Right forelimb (tissue), 1 donor: ENCODE measurements at regions not wholly inside any gene's neighbourhood (a gene's known extent, or its start where the extent isn't known, plus 50 kb on each side); places are given as distances from the start of the nearest gene placed in this dataset.

ENCODE experiments used
- DNase-seq: peaks from one replicate; pipeline ENCODE4 v3.0.0-alpha.2; 2018

DNA sequence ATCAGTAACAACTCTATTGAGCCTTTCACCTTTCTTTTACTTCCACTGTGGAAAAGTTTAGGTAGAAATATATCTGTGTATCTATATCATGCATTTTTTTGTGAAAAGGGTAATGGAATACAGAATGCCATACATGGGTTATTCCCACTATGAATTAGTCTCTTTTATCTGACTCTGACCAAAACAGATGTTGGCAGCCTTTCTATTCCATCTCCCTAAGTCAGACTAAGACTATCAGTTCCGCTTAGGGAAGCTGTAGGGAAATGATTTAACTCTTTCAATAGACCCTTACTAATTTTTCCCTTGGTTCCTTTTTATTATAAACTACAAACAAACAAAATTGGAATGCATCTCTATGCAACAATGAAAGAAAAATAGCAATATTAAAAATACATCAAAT, 92.3 kb upstream of the LEF1 start:
- DNase-seq = no peak

DNA sequence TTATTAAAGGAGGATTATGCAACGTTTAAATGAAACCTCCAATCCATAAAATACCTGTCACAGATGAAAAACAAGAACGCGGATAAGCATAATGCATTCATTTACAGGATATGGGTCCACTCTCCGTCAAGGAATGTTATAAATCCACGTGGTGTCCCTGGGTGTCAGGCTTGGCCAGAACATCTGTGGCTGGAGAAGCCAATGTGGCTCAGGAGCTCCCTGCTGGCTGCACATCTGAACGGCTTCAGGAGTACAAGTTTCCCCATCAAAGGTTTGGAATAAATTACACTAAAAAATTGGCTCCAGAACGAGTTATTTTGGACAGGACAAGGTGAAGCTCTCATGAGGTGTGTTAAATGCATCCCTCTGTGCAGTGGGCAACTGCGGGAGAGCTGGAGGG, 87.8 kb upstream of the LEF1 start:
- no peak for DNase-seq

DNA sequence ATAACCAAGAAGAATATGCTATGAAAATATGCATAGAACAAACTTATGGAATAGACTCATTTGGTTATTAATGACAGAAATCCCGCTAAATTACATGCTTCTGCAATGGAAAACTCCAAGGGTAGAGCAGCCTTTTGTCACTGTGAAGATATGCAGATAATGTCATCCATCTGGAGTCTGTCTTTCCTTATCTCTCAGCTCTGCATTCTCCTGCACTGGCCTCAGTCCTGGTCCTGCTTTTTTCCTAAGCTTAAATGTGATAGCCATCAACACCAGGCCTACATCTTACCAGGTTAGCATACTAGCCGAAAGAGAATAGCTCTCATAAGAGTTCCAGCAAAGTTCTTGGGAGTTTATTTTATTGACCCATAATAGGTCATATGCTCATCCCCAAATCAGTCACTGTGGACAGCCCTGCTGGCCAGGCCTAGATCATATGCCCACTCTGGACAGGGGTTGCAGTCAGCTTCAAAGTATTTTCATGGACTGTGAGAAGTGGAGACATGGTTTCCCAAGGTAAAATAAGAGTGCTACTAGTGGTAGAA, 86.5 kb upstream of the LEF1 start:
- DNase-seq = no peak

DNA sequence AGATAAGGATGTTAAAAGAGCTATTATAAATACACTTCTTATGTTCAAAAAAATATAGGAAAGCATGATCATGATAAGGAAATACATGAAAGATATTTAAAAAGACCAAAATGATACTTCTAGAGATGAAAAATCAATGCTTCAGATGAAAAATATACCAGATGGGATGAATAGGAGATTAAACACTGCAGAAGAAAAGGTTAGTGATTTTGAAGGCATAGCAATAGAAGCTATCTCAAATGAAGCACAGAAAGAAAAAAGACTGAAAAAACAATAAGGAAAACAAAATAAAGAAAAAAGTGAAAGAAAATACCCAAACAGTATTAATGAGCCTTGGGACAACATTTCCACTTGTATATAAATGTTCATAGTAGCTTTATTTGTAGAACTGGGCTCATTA, 80.7 kb upstream of the LEF1 start:
- DNase-seq = no peak

DNA sequence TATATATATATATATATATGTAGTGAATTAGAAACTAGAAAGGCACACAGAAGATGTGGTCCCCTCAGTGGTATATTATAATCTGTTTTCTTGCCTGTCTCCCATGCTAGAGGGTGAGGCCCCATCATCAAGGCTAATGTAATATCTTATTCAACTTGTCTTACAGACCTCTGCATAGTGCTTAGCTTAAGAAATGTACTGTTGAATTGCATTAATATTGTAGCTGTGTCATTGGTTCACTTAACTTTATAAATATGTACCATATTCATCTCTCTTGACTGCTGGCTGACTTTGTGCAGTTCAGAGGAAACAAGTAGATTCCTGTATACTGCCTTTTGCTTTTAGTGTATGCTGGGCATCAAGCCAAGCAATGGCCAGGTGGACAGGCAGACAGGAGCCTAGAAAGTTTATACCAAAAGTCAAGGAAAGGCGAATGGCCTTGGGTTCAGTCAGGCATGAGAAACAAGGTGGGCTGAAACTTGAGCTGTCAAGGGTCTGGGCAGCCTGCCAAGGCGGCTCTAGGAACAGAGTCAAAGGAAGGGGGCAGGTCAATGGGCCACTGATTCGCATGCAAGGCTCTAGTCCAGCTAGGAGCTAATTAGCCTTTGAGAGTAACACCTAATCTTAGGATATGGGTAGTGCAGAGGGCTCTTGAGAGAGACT, 78.8 kb upstream of the LEF1 start:
- DNase-seq = peak; percentile 50

DNA sequence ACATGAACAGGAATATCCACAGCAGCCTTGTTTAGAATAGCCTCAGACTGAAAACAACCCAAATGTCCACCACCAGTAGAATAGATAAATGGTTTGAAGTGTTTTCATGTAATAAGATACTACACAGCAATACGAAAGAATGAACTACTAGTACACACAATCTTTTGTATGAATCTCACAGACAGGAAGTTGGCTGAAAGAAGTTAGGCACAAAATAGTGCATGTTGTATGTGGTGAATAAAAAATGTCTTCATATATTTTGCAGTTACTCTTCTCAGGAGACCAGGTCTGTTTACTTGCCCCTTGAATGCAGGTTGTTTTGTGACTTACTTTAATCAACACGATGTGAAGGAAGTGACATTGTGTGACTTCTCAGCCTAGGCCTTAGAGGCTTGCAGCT, 75.9 kb upstream of the LEF1 start:
- no peak for DNase-seq

DNA sequence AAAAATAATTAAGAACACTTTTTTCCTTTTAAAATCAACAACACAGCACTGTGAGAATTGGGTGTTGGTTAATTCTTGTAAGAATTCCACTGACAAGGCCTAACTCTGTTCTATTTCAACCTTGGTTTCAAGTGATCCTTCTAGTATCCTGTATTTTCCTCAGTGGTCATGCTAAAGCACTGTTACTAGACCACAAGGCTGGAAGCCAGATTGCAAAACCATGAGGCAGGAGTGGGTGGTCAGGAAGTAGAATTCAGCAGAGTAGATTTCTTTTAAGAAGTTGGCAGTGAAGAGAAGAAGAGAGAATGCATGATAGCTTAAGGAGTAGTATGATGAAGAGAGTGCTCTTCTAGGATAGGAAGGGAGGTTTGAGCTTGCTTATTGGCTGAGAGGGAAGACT, 71.6 kb upstream of the LEF1 start:
- no peak for DNase-seq

DNA sequence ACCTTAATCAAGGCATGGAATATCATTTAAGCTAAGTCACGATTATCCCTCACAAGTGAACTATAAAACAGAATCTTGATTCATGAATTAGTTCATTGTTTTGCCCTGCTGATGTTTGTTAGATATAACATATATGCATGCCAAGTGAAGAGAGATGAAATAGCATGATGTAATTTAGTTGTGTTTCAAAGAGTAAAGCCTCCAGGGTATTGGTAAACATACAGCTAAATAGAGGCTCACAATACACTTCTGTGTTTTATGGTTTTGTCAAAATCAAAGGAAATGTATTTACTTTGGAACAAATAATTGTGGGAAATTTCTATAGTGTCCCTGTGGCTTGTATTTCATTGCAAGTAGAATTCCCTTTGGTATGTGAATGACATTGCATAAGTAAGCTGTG, 69.0 kb upstream of the LEF1 start:
- no peak for DNase-seq

DNA sequence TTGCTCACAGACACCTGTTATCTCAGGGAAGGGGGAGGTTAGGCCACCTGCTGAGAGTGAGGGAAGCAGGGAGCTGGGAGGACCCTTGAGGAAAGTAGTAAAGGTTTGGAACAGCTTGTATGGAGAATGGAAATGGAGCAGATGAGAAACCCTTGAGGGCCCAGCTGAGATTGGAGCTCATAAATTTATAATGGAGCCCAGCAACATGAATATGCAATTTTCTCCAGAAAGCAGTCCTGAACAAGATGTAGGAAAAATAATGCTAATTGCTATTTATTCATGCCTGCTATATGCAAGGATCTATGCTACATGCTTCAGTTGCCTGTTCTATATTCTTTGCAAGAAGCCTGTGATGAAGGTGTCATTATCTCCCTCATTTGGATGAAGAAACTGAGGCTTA, 67.5 kb upstream of the LEF1 start:
- no peak for DNase-seq

DNA sequence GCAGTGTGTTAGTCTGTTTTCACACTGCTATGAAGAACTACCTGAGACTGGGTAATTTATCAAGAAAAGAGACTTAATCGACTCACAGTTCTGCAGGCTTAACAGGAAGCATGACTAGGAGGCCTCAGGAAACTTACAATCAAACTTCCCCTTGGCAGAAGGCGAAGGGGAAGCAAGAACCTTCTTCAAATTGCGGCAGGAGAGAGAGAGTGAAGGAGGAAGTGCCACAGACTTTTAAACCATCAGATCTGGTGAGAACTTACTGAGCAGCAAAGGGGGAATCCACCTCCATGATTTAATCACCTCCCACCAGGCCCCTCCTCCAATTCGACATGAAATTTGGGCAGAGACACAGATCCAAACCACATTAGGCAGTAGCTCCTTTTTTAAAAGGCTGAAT, 59.2 kb upstream of the LEF1 start:
- DNase-seq = no peak

DNA sequence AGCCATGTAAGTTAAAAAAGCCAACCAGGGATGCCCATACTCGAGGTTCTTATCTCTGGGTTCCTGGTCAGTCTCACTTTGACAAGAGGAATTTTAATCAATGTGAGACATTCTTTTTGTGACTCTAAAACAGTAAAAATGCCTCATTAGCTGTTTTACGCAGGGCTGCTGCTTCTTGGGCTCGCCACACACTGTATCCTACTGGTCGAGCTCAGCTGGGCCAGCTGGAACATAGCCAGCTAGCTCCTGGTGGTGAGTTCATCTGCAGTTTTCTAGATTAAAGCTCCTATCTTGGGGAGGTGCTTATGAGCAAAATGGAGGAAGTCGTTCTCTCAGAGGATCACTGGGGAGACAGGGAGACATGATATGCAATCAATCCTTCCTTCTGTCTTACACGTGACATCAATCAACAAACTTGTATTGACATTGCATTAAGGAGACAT, 55.9 kb upstream of the LEF1 start:
- DNase-seq = no peak

DNA sequence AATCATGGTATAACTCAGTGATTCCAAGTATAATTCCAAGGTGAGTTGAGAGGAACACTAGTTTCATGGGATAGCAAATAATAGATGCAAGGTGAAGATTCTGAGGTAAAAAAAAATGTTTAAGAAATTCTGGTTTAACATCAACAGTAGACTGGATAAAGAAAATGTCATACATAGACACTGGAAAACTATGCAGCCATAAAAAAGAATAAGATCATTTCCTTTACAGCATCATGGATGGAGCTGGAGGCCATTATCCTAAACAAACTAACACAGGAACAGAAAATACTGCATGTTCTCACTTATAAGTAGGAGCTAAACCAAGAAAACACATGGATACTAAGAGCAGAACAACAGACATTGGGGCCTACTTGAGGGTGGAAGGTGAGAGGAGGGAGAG, 54.6 kb upstream of the LEF1 start:
- no peak for DNase-seq

DNA sequence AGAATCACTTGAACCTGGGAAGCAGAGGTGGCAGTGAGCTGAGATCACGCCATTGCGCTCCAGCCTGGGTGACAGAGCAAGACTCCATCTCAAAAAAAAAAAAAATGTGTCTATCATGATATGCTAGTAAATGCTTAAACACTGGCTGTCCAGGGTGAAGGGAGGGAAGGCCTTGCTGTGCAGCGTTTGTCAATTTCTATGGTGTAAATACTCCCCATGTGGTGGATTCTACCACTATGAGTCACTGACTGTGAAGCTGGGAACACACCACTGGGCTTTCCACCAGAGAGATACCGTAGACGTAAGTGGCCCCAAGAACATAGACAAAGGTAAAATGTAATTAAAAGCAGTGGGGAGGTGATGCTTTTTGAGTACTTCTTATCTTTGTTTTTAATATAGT, 51.3 kb upstream of the LEF1 start:
- DNase-seq = no peak
